BLaER1 treated with 17β-estradiol and CSF1 and Interleukin-3, amounts not matched to agents 10 nM and 100 nM (cell line): ENCODE measurements at regions not wholly inside any gene's neighbourhood (a gene's known extent, or its start where the extent isn't known, plus 50 kb on each side); places are given as distances from the start of the nearest gene placed in this dataset.

Experiments used
- H3K27ac ChIP-seq, 11 experiments: shearing (Covaris generic); formaldehyde crosslinking; 2 replicates each; pipeline ENCODE4 v1.8.1; 2022
- H3K27me3 ChIP-seq, 11 experiments: shearing (Covaris generic); formaldehyde crosslinking; 2 replicates each; pipeline ENCODE4 v1.8.1; 2022
- H3K36me3 ChIP-seq, 11 experiments: shearing (Covaris generic); formaldehyde crosslinking; 2 replicates each; pipeline ENCODE4 v1.8.1; 2022
- H3K4me1 ChIP-seq, 10 experiments: shearing (Covaris generic); formaldehyde crosslinking; 2 replicates each; pipeline ENCODE4 v1.8.1; 2022
- H3K4me2 ChIP-seq, 11 experiments: shearing (Covaris generic); formaldehyde crosslinking; 2 replicates each; pipeline ENCODE4 v1.8.1; 2022
- H3K4me3 ChIP-seq, 10 experiments: shearing (Covaris generic); formaldehyde crosslinking; 2 replicates each; pipeline ENCODE4 v1.8.1; 2022
- H3K9ac ChIP-seq, 11 experiments: shearing (Covaris generic); formaldehyde crosslinking; 2 replicates each; pipeline ENCODE4 v1.8.1; 2022
- H3K9me3 ChIP-seq, 11 experiments: shearing (Covaris generic); formaldehyde crosslinking; replicated peaks in 1 of 11; 2 replicates each; pipeline ENCODE4 v1.8.1; 2022
- H4K20me1 ChIP-seq, 11 experiments: shearing (Covaris generic); formaldehyde crosslinking; 2 replicates each; pipeline ENCODE4 v1.8.1; 2022
- Cebpa-rat ChIP-seq, 11 experiments: shearing (Covaris generic); IDR thresholded peaks; 2 replicates each; pipeline ENCODE4 v1.8.1; 2022

DNA sequence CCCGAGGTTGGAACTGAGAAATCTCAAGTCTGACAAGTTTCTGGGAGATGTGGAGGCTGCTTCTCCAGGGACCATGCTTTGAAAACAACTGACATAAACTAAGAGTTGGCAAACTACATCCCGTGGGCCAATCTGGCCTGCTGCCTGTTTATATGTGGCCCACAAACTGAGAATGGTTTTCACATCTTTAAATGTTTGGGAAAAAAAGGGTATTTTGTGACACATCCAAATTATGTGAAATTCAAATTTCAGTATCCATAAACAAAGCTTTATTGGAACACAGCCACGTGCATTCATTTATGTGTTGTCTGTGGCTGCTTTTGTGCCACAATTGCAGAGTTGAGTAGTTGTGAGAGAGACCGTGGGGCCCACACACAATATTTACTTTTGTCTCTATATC is 163.8 kb upstream of the PIRT start:
- Histone ChIP-seq H3K27ac (no peak overlapping the region), H3K27me3 (no peaks in the 10 kb centered on the region)

DNA sequence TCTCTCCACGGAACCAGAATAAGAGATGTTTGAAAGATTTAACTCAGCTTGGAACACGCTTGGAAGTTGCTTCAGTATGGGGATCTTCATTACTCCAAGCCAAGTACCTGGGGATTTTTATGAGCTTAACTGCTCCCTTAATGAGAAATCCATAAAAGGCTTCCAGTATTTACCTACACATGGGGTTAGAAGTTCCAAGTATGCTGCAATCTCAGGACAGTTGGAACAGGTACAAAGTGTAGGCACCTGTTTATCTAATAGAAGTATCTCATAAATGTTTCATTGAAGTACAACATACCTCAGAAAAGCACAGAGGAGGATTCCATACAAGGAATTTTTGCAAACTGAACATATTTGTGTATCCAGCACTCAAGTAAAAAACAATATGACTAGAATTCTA is 161.6 kb upstream of the PIRT start:
- Histone ChIP-seq H3K4me2 (no peak overlapping the region), H3K9ac (no peak overlapping the region), H3K4me3 (no peak overlapping the region), H3K27ac (no peak overlapping the region), H3K36me3 (no peaks in the 10 kb centered on the region), H4K20me1 (no peaks in the 10 kb centered on the region), H3K4me1 (peaks cover 0 to 7% (median 0%) of the 10 kb centered on the region in 10 experiments; a peak in 2 of 20 replicates), H3K27me3 (no peaks in the 10 kb centered on the region), H3K9me3 (no peaks in the 10 kb centered on the region)
- TF ChIP-seq Cebpa-rat (IDR thresholded peaks at IDR 0.05): no peak

More for the DNA sequence above, 163.8 kb upstream of the PIRT start:
- H3K4me3 ChIP-seq: no peak overlapping the region
- TF ChIP-seq Cebpa-rat (IDR thresholded peaks at IDR 0.05): no peak
- H3K9me3 ChIP-seq: no peaks in the 10 kb centered on the region
- no peaks in the 10 kb centered on the region for H3K36me3 ChIP-seq
- no peak overlapping the region for H3K4me2 ChIP-seq
- no peaks in the 10 kb centered on the region for H4K20me1 ChIP-seq
- no peaks in the 10 kb centered on the region for H3K4me1 ChIP-seq
- H3K9ac ChIP-seq: no peak overlapping the region

GRCh38 chr17:10993126-10993525 is 155.2 kb upstream of the PIRT start:
- H3K27ac ChIP-seq: no peak overlapping the region
- H3K9me3 ChIP-seq: no peaks in the 10 kb centered on the region
- no peaks in the 10 kb centered on the region for H3K27me3 ChIP-seq
- peaks cover 0 to 29% (median 15%) of the 10 kb centered on the region in 10 experiments; a peak in 15 of 20 replicates for H3K4me1 ChIP-seq
- H3K9ac ChIP-seq: no peak overlapping the region
- H3K36me3 ChIP-seq: no peaks in the 10 kb centered on the region
- no peak overlapping the region for H3K4me3 ChIP-seq
- no peaks in the 10 kb centered on the region for H4K20me1 ChIP-seq
- peak overlapping the region in 10 of 11 experiments; percentile 15 to 58 (median 39); a peak in 17 of 22 replicates for H3K4me2 ChIP-seq
- TF ChIP-seq Cebpa-rat (IDR thresholded peaks at IDR 0.05): no peak

DNA sequence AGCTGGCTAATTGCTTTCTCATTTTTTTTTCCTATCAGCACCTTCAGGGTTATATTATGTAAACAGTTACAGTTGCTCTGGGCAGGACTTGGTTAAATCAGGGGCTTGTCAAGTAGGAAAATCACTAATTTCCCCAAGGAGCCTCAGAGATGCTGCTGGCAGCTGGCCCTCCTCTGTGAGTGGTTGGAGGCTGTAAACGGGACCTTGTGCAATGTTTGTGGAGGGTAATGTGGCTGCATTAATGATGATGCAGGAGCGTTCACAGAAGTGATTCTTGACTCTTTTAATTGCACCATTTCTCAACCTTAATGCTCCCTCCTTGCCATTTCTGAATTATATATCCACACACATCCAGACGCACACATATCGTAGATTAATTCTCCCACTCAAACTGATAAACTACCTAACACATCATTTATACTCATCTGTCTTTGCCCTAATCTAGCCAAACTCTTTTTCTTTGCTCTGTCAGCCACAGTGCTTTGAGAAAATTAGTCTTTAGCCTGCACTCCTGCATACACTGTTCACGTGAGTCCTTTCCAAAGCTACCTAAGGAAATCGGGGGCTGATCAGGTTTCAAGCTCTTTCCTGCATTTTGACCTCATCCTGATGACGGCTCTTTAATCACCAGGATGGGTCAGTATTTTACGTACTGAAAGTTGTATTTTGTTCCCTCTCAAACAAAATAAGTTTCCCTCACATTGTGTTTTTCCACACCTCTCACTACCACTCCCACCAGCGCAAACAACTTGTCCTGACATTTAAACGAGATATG is 154.4 kb upstream of the PIRT start:
- Histone ChIP-seq H3K4me2 (peak overlapping the region in 7 of 11 experiments; percentile 13 to 58 (median 46); a peak in 10 of 22 replicates), H3K9me3 (no peaks in the 10 kb centered on the region)
- TF ChIP-seq Cebpa-rat (IDR thresholded peaks at IDR 0.05): no peak

DNA sequence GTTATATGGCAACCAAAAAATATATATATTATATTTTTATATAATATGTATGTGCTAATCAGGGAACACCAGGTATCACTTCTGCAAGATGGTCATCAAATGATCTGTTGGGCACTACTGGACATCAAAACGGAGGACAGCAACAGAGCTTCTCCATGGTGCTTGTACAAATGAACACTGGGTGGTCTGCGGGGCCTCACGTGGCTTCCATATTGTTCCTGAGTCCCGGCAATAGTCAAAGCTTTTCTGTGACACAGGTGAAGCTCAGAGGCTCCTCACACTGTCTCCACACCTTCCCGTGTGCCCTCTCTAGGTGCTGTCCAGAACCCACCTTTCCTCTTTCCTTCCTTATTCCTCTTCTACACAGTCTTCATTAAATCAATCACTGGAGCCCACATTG is 149.9 kb upstream of the PIRT start:
- H3K27me3 ChIP-seq: no peaks in the 10 kb centered on the region
- peaks cover 0 to 10% (median 6%) of the 10 kb centered on the region in 10 experiments; a peak in 12 of 20 replicates for H3K4me1 ChIP-seq
- H3K9me3 ChIP-seq: no peaks in the 10 kb centered on the region
- no peak for TF ChIP-seq Cebpa-rat (IDR thresholded peaks at IDR 0.05)
- H3K27ac ChIP-seq: no peak overlapping the region
- H3K4me3 ChIP-seq: no peak overlapping the region
- no peaks in the 10 kb centered on the region for H4K20me1 ChIP-seq
- no peaks in the 10 kb centered on the region for H3K36me3 ChIP-seq
- no peak overlapping the region for H3K9ac ChIP-seq
- H3K4me2 ChIP-seq: no peak overlapping the region

More for the DNA sequence above, 154.4 kb upstream of the PIRT start:
- Histone ChIP-seq H3K9ac (no peak overlapping the region), H3K27ac (no peak overlapping the region), H3K4me1 (peaks cover 0 to 29% (median 15%) of the 10 kb centered on the region in 10 experiments; a peak in 15 of 20 replicates), H3K36me3 (no peaks in the 10 kb centered on the region), H3K4me3 (no peak overlapping the region), H3K27me3 (no peaks in the 10 kb centered on the region), H4K20me1 (no peaks in the 10 kb centered on the region)

DNA sequence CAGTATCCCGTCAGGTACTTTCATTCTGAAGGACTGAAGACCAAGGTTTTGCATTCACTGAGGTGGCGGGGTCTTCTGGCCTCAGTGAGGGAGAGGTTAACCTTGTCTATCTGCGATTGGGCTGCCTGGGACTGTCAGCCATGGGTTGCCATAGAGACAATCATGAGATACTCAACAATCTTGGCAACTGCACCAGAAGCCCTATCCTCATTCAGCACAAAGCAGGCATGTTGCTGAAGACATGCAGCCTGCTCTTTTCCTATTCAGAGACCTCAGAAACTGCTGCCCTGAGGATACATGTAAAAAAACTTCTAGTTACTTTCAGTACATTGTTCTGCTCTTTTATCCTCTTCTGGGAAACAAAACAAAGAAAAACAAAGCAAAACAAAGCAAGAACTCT is 146.3 kb upstream of the PIRT start:
- no peak for TF ChIP-seq Cebpa-rat (IDR thresholded peaks at IDR 0.05)
- Histone ChIP-seq H3K9me3 (no peaks in the 10 kb centered on the region), H3K27ac (no peak overlapping the region), H3K9ac (no peak overlapping the region), H3K4me1 (no peaks in the 10 kb centered on the region), H3K27me3 (no peaks in the 10 kb centered on the region), H3K36me3 (no peaks in the 10 kb centered on the region), H4K20me1 (no peaks in the 10 kb centered on the region), H3K4me3 (no peak overlapping the region), H3K4me2 (no peak overlapping the region)

DNA sequence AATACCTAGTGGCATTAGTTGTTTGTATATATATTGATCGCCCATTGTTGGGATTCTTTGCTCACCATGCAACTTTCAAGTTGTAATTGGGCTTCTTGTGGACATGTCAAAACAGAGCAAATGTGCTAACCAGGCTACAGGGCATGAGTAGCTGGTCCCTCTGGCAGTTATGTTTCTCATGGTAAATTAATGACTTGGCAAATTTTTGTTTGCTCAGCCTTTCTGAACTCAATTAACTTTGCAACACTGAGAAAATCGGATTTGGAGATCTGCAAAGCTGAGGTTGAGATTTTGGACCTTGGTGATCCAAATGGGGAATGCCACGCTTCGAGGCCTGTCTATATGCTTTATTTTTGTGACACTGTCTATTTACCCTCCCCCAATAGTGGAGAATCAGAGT is 138.5 kb upstream of the PIRT start:
- Histone ChIP-seq H3K4me1 (no peaks in the 10 kb centered on the region), H3K4me2 (no peak overlapping the region), H3K4me3 (no peak overlapping the region), H3K9ac (no peak overlapping the region), H3K27ac (no peak overlapping the region), H3K36me3 (no peaks in the 10 kb centered on the region), H3K27me3 (no peaks in the 10 kb centered on the region), H4K20me1 (no peaks in the 10 kb centered on the region), H3K9me3 (no peaks in the 10 kb centered on the region)
- no peak for TF ChIP-seq Cebpa-rat (IDR thresholded peaks at IDR 0.05)

DNA sequence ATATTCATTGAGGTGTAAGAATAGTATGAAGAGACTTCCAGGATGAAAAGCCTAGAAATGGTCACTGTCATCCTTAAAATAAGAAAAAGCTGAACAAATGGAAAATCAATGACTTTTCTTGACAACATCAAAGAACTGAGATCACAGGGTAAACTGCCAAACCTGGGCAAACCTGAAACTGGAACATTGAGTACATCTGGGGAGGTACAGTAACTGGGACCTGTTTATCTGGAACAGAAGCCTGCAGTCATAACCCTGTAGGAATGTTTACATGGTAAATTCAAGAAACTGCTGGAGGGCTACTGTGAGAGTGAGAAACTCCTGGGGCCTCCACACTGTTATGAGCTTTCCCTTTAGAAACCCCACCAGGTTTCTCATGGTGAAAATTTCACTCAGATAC is 130.1 kb upstream of the PIRT start:
- no peak overlapping the region for H3K4me2 ChIP-seq
- no peaks in the 10 kb centered on the region for H4K20me1 ChIP-seq
- H3K27ac ChIP-seq: no peak overlapping the region
- H3K36me3 ChIP-seq: no peaks in the 10 kb centered on the region
- H3K9me3 ChIP-seq: no peaks in the 10 kb centered on the region
- H3K4me1 ChIP-seq: no peaks in the 10 kb centered on the region
- H3K27me3 ChIP-seq: no peaks in the 10 kb centered on the region
- no peak for TF ChIP-seq Cebpa-rat (IDR thresholded peaks at IDR 0.05)
- H3K9ac ChIP-seq: no peak overlapping the region
- no peak overlapping the region for H3K4me3 ChIP-seq

GRCh38 chr17:10956821-10957220 is 118.9 kb upstream of the PIRT start:
- no peak for TF ChIP-seq Cebpa-rat (IDR thresholded peaks at IDR 0.05)
- no peak overlapping the region for H3K27ac ChIP-seq
- no peak overlapping the region for H3K9ac ChIP-seq
- no peak overlapping the region for H3K4me3 ChIP-seq
- H3K27me3 ChIP-seq: no peaks in the 10 kb centered on the region
- H3K4me1 ChIP-seq: no peaks in the 10 kb centered on the region
- H3K4me2 ChIP-seq: no peak overlapping the region
- H4K20me1 ChIP-seq: no peaks in the 10 kb centered on the region
- H3K36me3 ChIP-seq: no peaks in the 10 kb centered on the region
- peaks cover 0 to 10% (median 0%) of the 10 kb centered on the region in 11 experiments; a peak in 1 of 22 replicates for H3K9me3 ChIP-seq

- H3K36me3 ChIP-seq: no peaks in the 10 kb centered on the region
- peaks cover 0 to 16% (median 13%) of the 10 kb centered on the region in 10 experiments; a peak in 15 of 20 replicates for H3K4me1 ChIP-seq
- H3K9me3 ChIP-seq: no peaks in the 10 kb centered on the region
- no peak overlapping the region for H3K27ac ChIP-seq
- no peaks in the 10 kb centered on the region for H4K20me1 ChIP-seq
- no peak for TF ChIP-seq Cebpa-rat (IDR thresholded peaks at IDR 0.05)
- no peak overlapping the region for H3K4me3 ChIP-seq
- peak overlapping the region in 8 of 11 experiments; percentile 30 to 66 (median 57); a peak in 16 of 22 replicates for H3K4me2 ChIP-seq
- H3K9ac ChIP-seq: no peak overlapping the region
- H3K27me3 ChIP-seq: no peaks in the 10 kb centered on the region
These were observed 106.9 kb upstream of the PIRT start for GRCh38 chr17:10944819-10945218.
